GM19438 (cell line): ENCODE measurements at regions not wholly inside any gene's neighbourhood (a gene's known extent, or its start where the extent isn't known, plus 50 kb on each side); places are given as distances from the start of the nearest gene placed in this dataset.

Experiments used
- ATAC-seq: cut with Tn5 transposase; IDR thresholded peaks from one replicate; pipeline ENCODE4 v1.9.1; 2021; ENCODE audit warnings: low read depth; ENCODE audit not compliant: unreplicated experiment

DNA sequence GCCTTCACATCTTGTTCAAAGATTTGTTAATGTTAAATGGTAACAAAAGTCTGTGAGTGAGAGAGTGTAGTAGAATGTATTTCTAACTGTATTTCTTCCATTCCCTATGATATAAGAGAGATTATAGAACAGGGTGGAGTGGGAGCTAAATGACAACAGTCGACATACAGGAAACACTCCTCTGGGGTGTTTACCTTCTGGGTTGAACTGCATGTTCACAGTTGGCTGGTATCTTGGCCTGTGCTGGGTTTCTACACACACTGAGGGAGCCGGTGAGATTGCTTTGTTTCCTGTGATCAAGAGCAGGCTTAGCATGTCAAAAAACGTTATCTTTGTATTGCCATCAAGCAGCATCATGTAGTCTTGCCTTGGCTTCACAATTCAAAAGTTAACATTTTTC, 274.3 kb upstream of the FAR2 start:
- no peak for ATAC-seq

DNA sequence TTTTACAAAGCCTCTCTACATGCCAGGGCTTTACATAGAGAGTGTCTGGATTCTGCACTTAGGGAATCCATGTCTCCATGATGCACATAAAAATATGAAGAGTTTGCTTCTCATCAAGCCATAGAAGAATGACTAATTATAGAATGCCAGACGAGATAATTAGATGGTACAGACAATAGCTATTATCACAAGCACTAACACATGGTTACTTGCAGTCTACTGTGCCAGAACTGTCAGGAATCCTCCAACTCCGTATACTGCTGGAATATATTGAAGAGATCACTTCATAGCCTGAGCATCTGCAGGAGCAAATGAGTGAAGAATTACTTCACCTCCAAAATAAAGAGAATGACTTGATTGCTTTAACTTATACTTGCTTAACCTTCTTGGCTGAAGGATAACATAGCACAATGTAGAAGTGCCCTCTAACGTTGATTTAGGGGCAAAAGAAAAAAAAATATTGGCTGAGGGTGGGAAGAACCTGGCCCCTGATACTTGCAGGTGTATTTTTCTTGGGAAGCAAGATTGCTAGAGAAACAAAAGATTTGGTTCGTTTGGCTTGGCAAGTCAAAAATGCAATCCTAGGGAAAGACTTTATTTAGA, 272.8 kb upstream of the FAR2 start:
- ATAC-seq: no peak

- ATAC-seq: no peak
Measured at GRCh38 chr12:28877854-28878253, 271.2 kb upstream of the FAR2 start.

DNA sequence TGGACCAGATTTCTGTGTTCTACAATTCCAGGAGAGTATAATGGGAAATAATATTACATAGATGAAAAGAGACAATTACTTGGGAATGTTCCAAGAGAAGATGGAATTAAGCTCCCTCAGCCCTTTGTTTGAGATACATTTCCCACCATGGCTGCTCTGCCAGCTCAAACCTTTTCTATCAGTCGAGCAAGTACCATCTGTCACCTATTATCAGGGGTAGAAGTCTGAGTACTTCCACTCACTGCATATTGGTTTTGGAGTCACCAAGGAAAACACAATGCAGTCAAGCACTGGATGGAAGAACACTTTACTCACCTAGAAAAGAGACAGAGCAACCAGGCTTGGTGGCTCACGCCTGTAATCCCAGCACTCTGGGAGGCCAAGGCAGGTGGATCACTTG, 270.4 kb upstream of the FAR2 start:
- no peak for ATAC-seq

- no peak for ATAC-seq
Measured at GRCh38 chr12:28879379-28879778, 269.7 kb upstream of the FAR2 start.

DNA sequence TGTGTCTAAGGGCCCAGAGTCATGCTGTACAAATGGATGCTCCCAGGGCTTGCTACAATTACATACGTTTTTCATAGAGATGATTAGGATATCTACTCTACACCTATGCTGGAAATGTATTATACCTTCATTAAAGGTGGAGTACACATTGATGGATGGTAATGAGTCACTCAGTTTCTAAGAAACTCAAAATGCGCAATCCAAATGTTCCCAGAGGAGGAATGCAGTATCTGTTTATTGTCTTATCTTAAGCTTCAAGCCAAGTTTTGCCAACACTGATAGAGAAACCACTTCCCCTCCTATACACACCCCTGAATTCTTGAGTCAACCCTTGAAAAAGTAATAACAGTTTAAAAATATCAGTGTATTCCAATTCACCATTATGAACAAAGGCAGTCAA, 266.6 kb upstream of the FAR2 start:
- no peak for ATAC-seq

GRCh38 chr12:28883406-28883997, 265.6 kb upstream of the FAR2 start:
- no peak for ATAC-seq

GRCh38 chr12:28884904-28885679, 264.0 kb upstream of the FAR2 start:
- no peak for ATAC-seq

DNA sequence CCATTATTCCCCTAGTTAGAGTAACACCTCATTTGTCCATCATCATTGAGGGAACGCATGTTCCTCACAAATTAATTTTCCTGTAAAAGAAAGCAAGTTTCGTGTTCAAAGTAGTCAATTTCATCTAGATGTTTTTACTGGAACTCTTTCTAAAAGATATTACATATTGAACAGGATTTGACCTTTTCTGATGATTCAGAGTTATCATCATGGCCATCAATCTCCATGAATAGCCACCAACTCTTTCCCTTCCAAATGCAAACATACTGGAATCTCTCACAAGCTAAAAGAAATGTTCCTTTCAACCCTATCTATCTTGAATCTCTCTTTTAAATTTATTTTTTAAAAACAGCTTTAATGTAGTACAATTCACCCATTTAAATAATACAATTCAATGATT, 263.1 kb upstream of the FAR2 start:
- no peak for ATAC-seq

DNA sequence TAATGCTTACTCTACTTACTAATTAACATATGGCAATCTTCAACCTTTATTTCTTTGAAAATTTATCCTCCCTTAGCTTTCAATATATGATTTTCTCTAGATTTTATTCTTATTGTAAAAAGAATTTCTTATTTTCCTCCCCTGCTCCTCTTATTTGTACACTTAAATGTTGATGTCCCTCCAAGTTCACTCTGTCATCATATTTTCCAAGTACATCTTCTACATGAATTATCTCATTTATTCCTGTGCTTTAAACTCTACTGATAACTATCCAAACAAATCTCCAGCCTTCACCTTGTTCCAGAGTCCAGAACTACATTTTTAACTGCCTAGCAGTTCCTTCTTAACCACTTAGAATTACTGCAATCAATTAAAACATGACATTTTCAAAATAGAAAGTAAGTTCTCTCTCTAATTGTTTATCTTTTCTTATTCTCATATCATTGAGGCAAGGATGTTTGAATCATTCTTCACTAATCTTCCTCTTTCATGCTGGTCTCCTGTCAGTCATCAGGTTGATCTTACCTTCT, 261.6 kb upstream of the FAR2 start:
- no peak for ATAC-seq

DNA sequence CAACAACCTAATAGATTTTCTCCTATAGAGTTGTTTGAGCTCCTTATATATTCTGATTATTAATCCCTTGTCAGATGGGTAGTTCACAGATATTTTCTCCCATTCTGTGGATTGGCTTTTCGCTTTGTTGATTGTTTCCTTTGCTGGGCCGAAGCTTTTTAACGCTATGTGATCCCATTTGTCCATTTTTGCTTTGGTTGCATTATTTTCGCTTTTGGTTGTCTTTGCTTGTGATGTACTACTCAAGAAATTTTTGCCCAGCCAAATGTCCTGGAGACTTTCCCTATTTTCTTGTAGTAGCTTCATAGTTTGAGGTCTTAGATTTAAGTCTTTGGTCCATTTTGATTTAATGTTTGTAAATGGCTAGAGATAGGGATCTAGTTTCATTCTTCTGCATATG, 258.4 kb upstream of the FAR2 start:
- no peak for ATAC-seq

DNA sequence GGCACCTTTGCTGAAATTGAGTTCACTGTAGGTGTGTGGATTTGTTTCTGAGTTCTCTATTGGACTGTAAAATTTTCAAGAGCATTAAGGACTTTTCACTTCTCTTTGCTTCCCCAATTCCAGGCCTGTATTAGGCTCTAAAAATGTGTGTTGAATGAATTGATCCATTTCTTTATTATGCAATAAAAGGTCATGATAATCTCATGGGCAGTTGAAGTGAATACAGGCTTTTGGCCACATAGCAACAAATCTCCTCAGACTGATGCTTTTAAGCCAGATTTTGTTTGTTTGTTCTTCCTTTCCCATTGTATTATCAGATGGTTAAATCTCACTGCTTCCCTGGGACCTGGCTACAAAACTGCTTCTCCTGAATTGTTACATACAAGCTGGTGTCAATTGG, 258.0 kb upstream of the FAR2 start:
- ATAC-seq: no peak

- no peak for ATAC-seq
Measured at GRCh38 chr12:28893365-28893764, 255.7 kb upstream of the FAR2 start.

DNA sequence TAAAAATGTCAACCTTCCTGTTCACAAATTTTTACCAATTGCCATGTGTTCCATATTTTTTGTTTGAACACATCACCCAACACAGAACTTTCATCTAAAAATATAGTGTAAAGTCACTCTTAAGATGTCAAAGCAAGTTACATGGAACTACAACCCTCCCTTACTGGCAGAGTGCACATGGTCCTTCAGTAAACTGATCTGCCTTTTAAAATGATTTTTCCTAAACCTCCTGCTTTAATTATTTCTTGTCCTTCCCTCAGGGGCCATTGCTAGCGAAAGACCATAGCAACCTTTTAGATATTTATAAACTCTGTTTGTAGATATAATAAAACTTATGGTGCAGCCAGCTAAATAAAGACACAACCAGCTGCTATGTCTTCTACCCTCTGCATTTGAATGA, 255.2 kb upstream of the FAR2 start:
- ATAC-seq: no peak

- no peak for ATAC-seq
Measured at GRCh38 chr12:28896421-28896820, 252.7 kb upstream of the FAR2 start.

GRCh38 chr12:28898038-28898437, 251.0 kb upstream of the FAR2 start:
- ATAC-seq: no peak

DNA sequence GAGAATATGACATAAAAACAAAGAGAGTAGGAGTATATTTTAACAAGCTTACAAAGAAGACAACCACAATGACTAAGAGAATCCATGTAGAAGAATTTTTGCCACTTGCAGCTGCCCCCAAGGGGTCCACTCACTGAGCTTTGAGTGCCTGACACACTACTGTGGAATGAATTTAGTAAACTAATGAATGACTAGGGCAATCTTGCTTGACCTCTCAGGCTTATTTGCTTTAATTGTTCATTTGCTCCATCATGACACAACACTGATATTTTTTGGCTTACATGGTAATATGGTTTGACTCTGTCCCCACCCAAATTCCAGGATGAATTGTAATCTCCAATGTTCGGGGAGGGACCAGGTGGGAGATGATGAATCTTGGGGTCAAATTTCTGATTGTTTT, 249.1 kb upstream of the FAR2 start:
- ATAC-seq: no peak

DNA sequence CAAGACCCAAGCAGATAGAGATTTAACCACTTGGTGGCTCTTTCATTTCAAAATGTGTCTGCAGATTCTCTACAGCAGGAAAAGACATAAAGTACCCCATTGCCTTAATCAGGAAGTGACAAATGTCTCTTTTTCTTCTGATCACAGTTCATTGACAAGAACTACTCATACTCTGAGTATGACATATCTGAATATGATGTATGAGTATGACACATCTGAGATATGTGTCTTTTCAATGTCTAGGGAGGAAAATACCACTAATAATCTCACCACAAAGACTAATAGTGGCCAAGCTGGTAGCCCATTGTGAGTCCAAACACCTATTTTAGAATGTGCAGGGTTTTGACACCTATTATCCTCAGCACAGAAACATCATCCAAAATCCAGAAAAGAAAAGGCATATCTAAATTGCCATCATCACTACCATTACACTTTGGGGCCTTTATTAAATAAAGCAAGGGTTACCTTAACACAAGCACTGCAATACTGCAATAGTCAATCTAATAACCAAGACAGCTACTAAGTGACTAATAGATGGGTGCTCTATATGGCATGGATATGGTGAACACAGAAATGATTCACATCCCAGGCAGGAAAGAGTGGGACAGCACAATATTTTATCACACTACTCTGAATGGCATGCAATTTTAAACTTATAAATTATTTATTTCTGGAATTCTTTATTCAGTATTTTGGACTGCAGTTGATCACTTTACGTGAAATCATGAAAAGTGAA, 243.7 kb upstream of the FAR2 start:
- ATAC-seq: no peak

DNA sequence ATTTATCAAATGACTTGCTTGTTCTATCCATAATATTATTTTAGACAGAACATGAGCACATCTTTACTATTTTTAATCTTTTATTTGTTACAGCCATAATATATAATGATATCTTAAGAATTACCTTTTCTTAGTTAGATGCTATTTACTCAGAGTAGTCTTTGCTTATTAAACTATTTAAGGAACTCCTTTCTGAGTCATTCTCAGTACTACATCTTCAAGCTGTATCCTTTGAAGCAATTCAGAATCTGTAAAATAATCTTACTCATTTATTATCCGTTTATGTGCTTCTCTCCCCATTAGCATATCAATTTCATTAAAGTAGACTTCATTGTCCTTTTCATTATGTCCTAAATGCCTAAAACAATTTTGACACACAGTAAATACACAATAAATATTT, 240.4 kb upstream of the FAR2 start:
- no peak for ATAC-seq

GRCh38 chr12:28909291-28909690, 239.8 kb upstream of the FAR2 start:
- no peak for ATAC-seq

GRCh38 chr12:28925719-28926376, 223.2 kb upstream of the FAR2 start:
- ATAC-seq: no peak
